ENCODE measurements at regions not wholly inside any gene's neighbourhood (a gene's known extent, or its start where the extent isn't known, plus 50 kb on each side); places are given as distances from the start of the nearest gene placed in this dataset.

GRCh38 chr12:84730561-84731162 is 181.9 kb downstream of the SLC6A15 start (continued):
- TF ChIP-seq POU6F1 (CRISPR knock-in tag; IDR thresholded peaks at IDR 0.05; ENCODE audit: borderline replicate concordance, low read depth) (no peak), TCF4 (CRISPR knock-in tag; IDR thresholded peaks at IDR 0.05; ENCODE audit: borderline replicate concordance) (no peak), ESRRG (CRISPR knock-in tag; IDR thresholded peaks at IDR 0.05) (no peak)

- TF ChIP-seq RARB (CRISPR knock-in tag; IDR thresholded peaks at IDR 0.05) (no peak), POU6F1 (CRISPR knock-in tag; IDR thresholded peaks at IDR 0.05; ENCODE audit: borderline replicate concordance, low read depth) (no peak), ZNF70 (CRISPR knock-in tag; IDR thresholded peaks at IDR 0.05) (no peak), ZNF565 (CRISPR knock-in tag; conservative IDR thresholded peaks at IDR 0.05; ENCODE audit: low read depth) (no peak), PPARA (CRISPR knock-in tag; IDR thresholded peaks at IDR 0.05; ENCODE audit: borderline replicate concordance) (no peak), CSRNP3 (CRISPR knock-in tag; IDR thresholded peaks at IDR 0.05) (no peak), ZFP30 (CRISPR knock-in tag; IDR thresholded peaks at IDR 0.05) (no peak), PATZ1 (CRISPR knock-in tag; IDR thresholded peaks at IDR 0.05; ENCODE audit: borderline replicate concordance) (no peak), GLIS3 (CRISPR knock-in tag; IDR thresholded peaks at IDR 0.05) (no peak), ZC3H10 (CRISPR knock-in tag; IDR thresholded peaks at IDR 0.05) (no peak)
- ATAC-seq = peak; percentile 55; the same call in 2 of the 3 replicates
Observed at GRCh38 chr12:84727961-84728360, 184.6 kb downstream of the SLC6A15 start.

- TF ChIP-seq ARNTL (CRISPR knock-in tag; IDR thresholded peaks at IDR 0.05; ENCODE audit: borderline replicate concordance, low read depth) (no peak), CSRNP3 (CRISPR knock-in tag; IDR thresholded peaks at IDR 0.05) (no peak), POU6F1 (CRISPR knock-in tag; IDR thresholded peaks at IDR 0.05; ENCODE audit: borderline replicate concordance, low read depth) (no peak), GLIS3 (CRISPR knock-in tag; IDR thresholded peaks at IDR 0.05) (no peak), ISL1 (CRISPR knock-in tag; IDR thresholded peaks at IDR 0.05) (no peak), RARB (CRISPR knock-in tag; IDR thresholded peaks at IDR 0.05) (no peak), SNAI2 (CRISPR knock-in tag; IDR thresholded peaks at IDR 0.05) (no peak), ZNF8 (CRISPR knock-in tag; IDR thresholded peaks at IDR 0.05) (no peak), ZC3H10 (CRISPR knock-in tag; IDR thresholded peaks at IDR 0.05) (no peak), PATZ1 (CRISPR knock-in tag; IDR thresholded peaks at IDR 0.05; ENCODE audit: borderline replicate concordance) (no peak), OSR1 (CRISPR knock-in tag; IDR thresholded peaks at IDR 0.05) (no peak), ZFP30 (CRISPR knock-in tag; IDR thresholded peaks at IDR 0.05) (no peak), TSHZ2 (CRISPR knock-in tag; IDR thresholded peaks at IDR 0.05) (no peak), TOX (CRISPR knock-in tag; IDR thresholded peaks at IDR 0.05; ENCODE audit: borderline replicate concordance) (no peak), ESRRG (CRISPR knock-in tag; IDR thresholded peaks at IDR 0.05) (no peak)
- no peak for ATAC-seq
Observed at GRCh38 chr12:84726780-84727179, 185.8 kb downstream of the SLC6A15 start.

All from SK-N-SH treated with all-trans-retinoic acid at 6 μM for 48 hours (cell line).